ENCODE measurements at regions not wholly inside any gene's neighbourhood (a gene's known extent, or its start where the extent isn't known, plus 50 kb on each side); places are given as distances from the start of the nearest gene placed in this dataset.

GRCh38 chr5:124647352-124647751, 99.1 kb downstream of the ZNF608 start:
- Histone ChIP-seq H3K27me3 (replicated peaks in 1 of 4; ENCODE audit: control extremely low read depth in 1 of 4, control insufficient read depth in 3 of 4, insufficient read depth in 4 of 4, low read length in 3 of 4) (peaks cover 0 to 15% (median 0%) of the 10 kb centered on the region in 4 experiments), H3K27ac (ENCODE audit: low read length in 2 of 2) (no peak overlapping the region), H3K4me3 (ENCODE audit: control extremely low read depth in 1 of 5, extremely low read depth in 1 of 5, insufficient read depth in 1 of 5, low read depth in 2 of 5, low read length in 4 of 5) (no peak overlapping the region), H3K9me3 (ENCODE audit: control extremely low read depth in 1 of 3, control insufficient read depth in 2 of 3, insufficient read depth in 1 of 3, low read length in 2 of 3) (peaks cover 0 to 3% (median 0%) of the 10 kb centered on the region in 3 donors), H3K36me3 (replicated peaks in 1 of 2; ENCODE audit: control extremely low read depth in 1 of 2, control insufficient read depth in 1 of 2, extremely low read depth in 1 of 2, insufficient read depth in 2 of 2, low read length in 1 of 2) (peaks cover 0 to 18% of the 10 kb centered on the region in 2 experiments), H3K79me2 (ENCODE audit: control insufficient read depth, insufficient read depth, low read length) (peaks cover 9% of the 10 kb centered on the region), H3K4me1 (ENCODE audit: control insufficient read depth in 2 of 2, insufficient read depth in 2 of 2, low read length in 2 of 2) (peaks cover 58 to 70% of the 10 kb centered on the region in 2 donors), H3K9ac (ENCODE audit: low read length) (no peak overlapping the region), H4K20me1 (ENCODE audit: control insufficient read depth, insufficient read depth, low read length, poor library complexity, severe bottlenecking) (peaks cover 4% of the 10 kb centered on the region), H3K4me2 (replicated peaks; ENCODE audit: low read depth, low read length, poor library complexity, severe bottlenecking) (no peak overlapping the region), H2AFZ (ENCODE audit: insufficient read depth, low read depth, low read length, poor library complexity, severe bottlenecking) (no peak overlapping the region)
- Mint-ChIP-seq H3K4me3 (peak overlapping the region; percentile 19), H3K27ac (no peak overlapping the region), H3K9me3 (ENCODE audit: insufficient read depth) (no peaks in the 10 kb centered on the region), H3K4me1 (peaks cover 71% of the 10 kb centered on the region), H3K27me3 (no peaks in the 10 kb centered on the region)
- DNase-seq (no peak), ATAC-seq (ENCODE audit: low read depth) (no peak)
- intact Hi-C loops (cut with micrococcal nuclease): loop anchor here (5.0 kb wide), 2 partner anchors 50 to 235 kb away; no protein-coding TSS in a partner anchor
- ChIA-PET POLR2A (no interaction called here), CTCF (interaction anchor here (1.0 kb wide), 2 partner anchors 63 to 104 kb away, joined by 3 read pairs; no protein-coding TSS in a partner anchor)
- TF ChIP-seq CTCF (IDR thresholded peaks at IDR 0.05) (no peak), EZH2 (IDR thresholded peaks at IDR 0.05; ENCODE audit: borderline replicate concordance, insufficient read depth, low read depth, low read length, poor library complexity, severe bottlenecking) (no peak)
- WGBS (ENCODE audit: insufficient coverage): 100% methylated on average over 8 of the region's 8 CpGs

GRCh38 chr5:124645396-124645795, 101.0 kb downstream of the ZNF608 start:
- peaks cover 58% of the 10 kb centered on the region for H3K4me1 Mint-ChIP-seq

More at GRCh38 chr5:124645396-124645795, 101.0 kb downstream of the ZNF608 start:
- no peak for ATAC-seq (ENCODE audit: low read depth)
- ChIA-PET CTCF (no interaction called here), POLR2A (no interaction called here)
- intact Hi-C loops (cut with micrococcal nuclease): loop anchor here (5.0 kb wide), 2 partner anchors 48 to 233 kb away; no protein-coding TSS in a partner anchor
- Histone ChIP-seq H3K4me2 (replicated peaks; ENCODE audit: low read depth, low read length, poor library complexity, severe bottlenecking) (peak overlapping the region; percentile 35), H3K9ac (ENCODE audit: low read length) (no peak overlapping the region), H3K27me3 (replicated peaks in 1 of 4; ENCODE audit: control extremely low read depth in 1 of 4, control insufficient read depth in 3 of 4, insufficient read depth in 4 of 4, low read length in 3 of 4) (peaks cover 0 to 10% (median 0%) of the 10 kb centered on the region in 4 experiments), H3K79me2 (ENCODE audit: control insufficient read depth, insufficient read depth, low read length) (peaks cover 9% of the 10 kb centered on the region), H3K4me3 (ENCODE audit: control extremely low read depth in 1 of 5, extremely low read depth in 1 of 5, insufficient read depth in 1 of 5, low read depth in 2 of 5, low read length in 4 of 5) (no peak overlapping the region), H3K4me1 (ENCODE audit: control insufficient read depth in 2 of 2, insufficient read depth in 2 of 2, low read length in 2 of 2) (peaks cover 46 to 52% of the 10 kb centered on the region in 2 donors), H4K20me1 (ENCODE audit: control insufficient read depth, insufficient read depth, low read length, poor library complexity, severe bottlenecking) (peaks cover 4% of the 10 kb centered on the region), H3K9me3 (ENCODE audit: control extremely low read depth in 1 of 3, control insufficient read depth in 2 of 3, insufficient read depth in 1 of 3, low read length in 2 of 3) (peaks cover 0 to 6% (median 0%) of the 10 kb centered on the region in 3 donors), H3K27ac (ENCODE audit: low read length in 2 of 2) (no peak overlapping the region), H2AFZ (ENCODE audit: insufficient read depth, low read depth, low read length, poor library complexity, severe bottlenecking) (no peak overlapping the region), H3K36me3 (replicated peaks in 1 of 2; ENCODE audit: control extremely low read depth in 1 of 2, control insufficient read depth in 1 of 2, extremely low read depth in 1 of 2, insufficient read depth in 2 of 2, low read length in 1 of 2) (peaks cover 0 to 18% of the 10 kb centered on the region in 2 experiments)
- 14% methylated on average over 1 of the region's 3 CpGs for WGBS (ENCODE audit: insufficient coverage)
- peaks cover 3% of the 10 kb centered on the region for H3K9me3 Mint-ChIP-seq (ENCODE audit: insufficient read depth)
- TF ChIP-seq EZH2 (IDR thresholded peaks at IDR 0.05; ENCODE audit: borderline replicate concordance, insufficient read depth, low read depth, low read length, poor library complexity, severe bottlenecking) (no peak), CTCF (IDR thresholded peaks at IDR 0.05) (no peak)
- no peaks in the 10 kb centered on the region for H3K27me3 Mint-ChIP-seq
- H3K4me3 Mint-ChIP-seq: peak overlapping the region; percentile 17
- DNase-seq: peak; percentile 44
- H3K27ac Mint-ChIP-seq: no peak overlapping the region
